ENCODE measurements at regions not wholly inside any gene's neighbourhood (a gene's known extent, or its start where the extent isn't known, plus 50 kb on each side); places are given as distances from the start of the nearest gene placed in this dataset.

DNA sequence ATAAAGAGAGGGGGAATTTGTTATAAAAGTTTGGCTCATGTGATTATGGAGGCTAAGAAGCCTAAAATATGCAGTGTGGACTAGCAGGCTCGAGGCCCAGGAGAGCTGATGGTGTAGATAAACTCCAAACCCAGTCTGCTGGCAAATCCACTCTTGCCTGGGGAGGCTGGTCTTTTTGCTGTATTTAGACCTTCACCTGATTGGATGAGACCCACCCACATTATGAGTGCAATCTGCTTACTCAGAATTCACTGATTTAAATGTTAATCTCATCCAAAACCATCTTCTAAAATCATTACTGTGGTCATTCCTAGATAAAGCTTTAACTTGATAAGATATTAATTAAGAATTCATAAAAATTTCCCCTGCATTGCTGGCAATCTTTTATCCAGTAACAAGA lies 473.2 kb downstream of the TMA16 start:
- no peak for TF ChIP-seq POLR2A (IDR thresholded peaks at IDR 0.05; ENCODE audit: control extremely low read depth in 1 of 2, low read depth in 2 of 2, low read length in 2 of 2)
- TF ChIP-seq, protein P1, sequence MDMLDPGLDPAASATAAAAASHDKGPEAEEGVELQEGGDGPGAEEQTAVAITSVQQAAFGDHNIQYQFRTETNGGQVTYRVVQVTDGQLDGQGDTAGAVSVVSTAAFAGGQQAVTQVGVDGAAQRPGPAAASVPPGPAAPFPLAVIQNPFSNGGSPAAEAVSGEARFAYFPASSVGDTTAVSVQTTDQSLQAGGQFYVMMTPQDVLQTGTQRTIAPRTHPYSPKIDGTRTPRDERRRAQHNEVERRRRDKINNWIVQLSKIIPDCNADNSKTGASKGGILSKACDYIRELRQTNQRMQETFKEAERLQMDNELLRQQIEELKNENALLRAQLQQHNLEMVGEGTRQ (IDR thresholded peaks at IDR 0.05; ENCODE audit: low read length): no peak
- TF ChIP-seq, protein P2, sequence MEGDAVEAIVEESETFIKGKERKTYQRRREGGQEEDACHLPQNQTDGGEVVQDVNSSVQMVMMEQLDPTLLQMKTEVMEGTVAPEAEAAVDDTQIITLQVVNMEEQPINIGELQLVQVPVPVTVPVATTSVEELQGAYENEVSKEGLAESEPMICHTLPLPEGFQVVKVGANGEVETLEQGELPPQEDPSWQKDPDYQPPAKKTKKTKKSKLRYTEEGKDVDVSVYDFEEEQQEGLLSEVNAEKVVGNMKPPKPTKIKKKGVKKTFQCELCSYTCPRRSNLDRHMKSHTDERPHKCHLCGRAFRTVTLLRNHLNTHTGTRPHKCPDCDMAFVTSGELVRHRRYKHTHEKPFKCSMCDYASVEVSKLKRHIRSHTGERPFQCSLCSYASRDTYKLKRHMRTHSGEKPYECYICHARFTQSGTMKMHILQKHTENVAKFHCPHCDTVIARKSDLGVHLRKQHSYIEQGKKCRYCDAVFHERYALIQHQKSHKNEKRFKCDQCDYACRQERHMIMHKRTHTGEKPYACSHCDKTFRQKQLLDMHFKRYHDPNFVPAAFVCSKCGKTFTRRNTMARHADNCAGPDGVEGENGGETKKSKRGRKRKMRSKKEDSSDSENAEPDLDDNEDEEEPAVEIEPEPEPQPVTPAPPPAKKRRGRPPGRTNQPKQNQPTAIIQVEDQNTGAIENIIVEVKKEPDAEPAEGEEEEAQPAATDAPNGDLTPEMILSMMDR (IDR thresholded peaks at IDR 0.05; ENCODE audit: control extremely low read depth in 1 of 3, insufficient read depth in 1 of 3, low read depth in 1 of 3, low read length in 3 of 3): no peak
- TF ChIP-seq, protein P3, sequence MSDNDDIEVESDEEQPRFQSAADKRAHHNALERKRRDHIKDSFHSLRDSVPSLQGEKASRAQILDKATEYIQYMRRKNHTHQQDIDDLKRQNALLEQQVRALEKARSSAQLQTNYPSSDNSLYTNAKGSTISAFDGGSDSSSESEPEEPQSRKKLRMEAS (IDR thresholded peaks at IDR 0.05): no peak
- TF ChIP-seq CREB1 (IDR thresholded peaks at IDR 0.05): no peak
- no peak for TF ChIP-seq EP300 (IDR thresholded peaks at IDR 0.05; ENCODE audit: borderline replicate concordance in 1 of 2, low read depth in 2 of 2, low read length in 2 of 2)
- no peak for TF ChIP-seq POU5F1 (IDR thresholded peaks at IDR 0.05; ENCODE audit: low read depth, low read length)
- TF ChIP-seq CHD1 (IDR thresholded peaks at IDR 0.05; ENCODE audit: low read depth, low read length): no peak

Measured in H1 (cell line).